NCI-H526 treated with DMSO at 0.1 percent for 48 hours (cell line): ENCODE measurements at regions not wholly inside any gene's neighbourhood (a gene's known extent, or its start where the extent isn't known, plus 50 kb on each side); places are given as distances from the start of the nearest gene placed in this dataset.

Experiments used
- DNase-seq: peaks from one replicate; lab custom pipeline; 2025; lab: John Stamatoyannopoulos, UW

GRCh38 chr4:32042486-32043247 is 1322.5 kb downstream of the PCDH7 start:
- DNase-seq: no peak

- DNase-seq: no peak
Measured at GRCh38 chr4:32043248-32043633, 1323.1 kb downstream of the PCDH7 start.

- no peak for DNase-seq
Measured at GRCh38 chr4:32061916-32062315, 1341.7 kb downstream of the PCDH7 start.

GRCh38 chr4:32073542-32073941 is 1353.4 kb downstream of the PCDH7 start:
- DNase-seq: no peak

- DNase-seq: no peak
Measured at GRCh38 chr4:32087211-32087610, 1367.0 kb downstream of the PCDH7 start.

DNA sequence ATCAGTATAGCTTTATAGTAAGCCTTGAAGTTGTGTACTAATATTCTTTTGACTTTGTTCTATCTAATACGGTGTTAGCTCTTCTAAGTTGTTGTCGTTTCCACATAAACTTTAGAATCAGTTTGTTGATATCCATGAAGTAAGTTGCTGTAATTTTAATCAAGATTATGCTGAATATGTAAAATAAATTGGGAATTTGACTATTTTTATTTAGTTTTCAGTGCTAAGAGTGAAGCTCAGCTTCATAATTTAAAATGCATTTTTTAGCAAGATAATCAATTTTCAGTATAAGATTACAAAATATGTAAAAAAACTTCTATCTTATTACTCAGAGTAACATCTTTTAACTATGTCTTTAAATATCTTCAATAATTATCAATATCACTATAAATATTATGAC is 1374.8 kb downstream of the PCDH7 start:
- no peak for DNase-seq

- no peak for DNase-seq
Measured at GRCh38 chr4:32102896-32103295, 1382.7 kb downstream of the PCDH7 start.

DNA sequence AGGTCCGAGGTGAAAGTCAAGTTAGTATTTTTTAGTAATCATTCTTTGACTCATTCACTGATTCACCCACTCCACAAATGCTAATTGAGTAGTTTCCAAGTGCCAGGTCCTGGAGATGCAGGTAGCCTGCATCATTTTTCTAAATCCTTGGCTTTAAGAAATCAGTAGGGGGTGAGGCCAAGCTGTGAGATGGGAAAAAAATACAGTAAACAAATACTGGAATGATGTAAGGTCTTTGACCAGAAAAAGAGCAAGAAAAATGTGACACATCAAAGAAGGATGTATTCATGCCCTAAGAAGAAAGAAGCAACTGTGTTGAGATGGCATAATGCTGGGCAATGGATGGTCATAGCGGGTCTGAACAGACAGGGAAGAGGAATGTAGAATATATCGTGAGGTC is 1386.6 kb downstream of the PCDH7 start:
- DNase-seq: no peak

GRCh38 chr4:32112891-32113290 is 1392.7 kb downstream of the PCDH7 start:
- no peak for DNase-seq

DNA sequence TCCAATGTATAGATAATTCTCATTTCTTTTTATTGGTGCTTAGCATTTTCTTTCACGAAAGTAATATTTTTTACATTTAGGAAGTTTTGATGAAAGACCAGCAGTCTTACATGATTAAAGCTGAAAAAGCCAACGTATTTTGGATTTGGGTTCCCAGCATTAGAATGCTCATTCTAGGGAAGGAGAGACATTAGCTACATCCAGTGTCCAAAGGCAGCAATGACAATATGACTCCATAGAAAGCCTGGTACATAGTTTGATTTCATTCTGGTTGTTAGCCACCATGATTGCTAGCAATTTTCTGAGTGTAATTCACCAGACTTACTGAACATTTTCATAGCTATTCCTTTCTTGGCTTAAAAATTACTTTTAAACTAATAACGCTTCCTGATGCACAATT is 1397.5 kb downstream of the PCDH7 start:
- no peak for DNase-seq

- DNase-seq: no peak
Measured at GRCh38 chr4:32119907-32120306, 1399.7 kb downstream of the PCDH7 start.

DNA sequence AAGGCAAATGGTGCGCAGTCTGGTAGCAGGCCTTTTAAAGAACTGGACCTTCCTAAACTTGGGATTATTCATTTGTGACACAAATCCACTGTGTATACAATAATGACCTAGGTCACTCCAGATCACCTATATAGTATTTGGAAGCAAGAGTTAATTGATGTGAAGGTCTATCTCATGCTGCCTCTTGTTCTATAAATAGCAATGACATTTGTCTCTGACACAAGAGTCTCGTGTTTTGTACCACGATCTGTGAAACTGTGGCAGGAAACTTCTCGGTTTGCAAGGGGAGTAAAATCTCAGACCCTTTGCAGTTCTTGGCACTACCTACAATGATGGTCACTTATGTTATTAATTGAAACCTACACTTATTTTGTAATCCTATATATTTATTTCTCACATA is 1408.4 kb downstream of the PCDH7 start:
- DNase-seq: no peak

DNA sequence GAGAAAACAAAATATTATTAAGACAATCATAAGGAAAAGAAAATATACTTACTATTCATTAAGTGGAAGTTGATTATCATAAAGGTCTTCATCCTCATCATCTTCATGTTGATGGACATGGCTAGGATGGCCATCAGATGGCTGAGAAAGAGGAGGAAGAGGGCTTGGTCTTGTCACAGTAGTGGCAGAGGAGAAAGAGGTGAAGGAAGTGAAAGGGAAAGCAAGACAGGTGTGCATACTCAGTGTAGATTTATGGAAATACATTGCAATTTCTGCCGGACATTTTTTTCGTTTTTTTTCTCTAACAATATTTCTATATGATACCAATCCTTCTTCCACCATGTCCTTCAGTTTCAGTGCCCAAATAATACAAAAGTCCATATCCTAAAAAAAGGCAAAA is 1409.8 kb downstream of the PCDH7 start:
- DNase-seq: no peak

DNA sequence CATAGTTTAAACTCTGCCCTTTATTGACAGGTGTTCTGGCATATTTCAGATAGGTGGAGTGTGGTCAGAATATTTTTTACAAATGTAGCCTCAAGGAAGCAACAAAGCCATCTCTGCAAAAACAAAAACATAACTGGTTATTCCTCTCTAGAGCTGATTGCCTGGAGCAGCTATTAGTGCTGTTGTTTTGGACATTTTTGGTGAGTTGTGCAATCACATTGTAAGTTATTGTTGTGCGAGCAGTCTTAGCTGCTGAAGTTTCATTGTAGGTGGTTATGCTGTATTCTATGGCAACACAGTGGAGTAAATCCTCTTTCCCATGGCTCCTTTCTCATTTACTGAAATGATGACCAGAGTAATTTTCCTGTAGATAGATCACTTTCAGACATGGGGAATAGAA is 1413.0 kb downstream of the PCDH7 start:
- no peak for DNase-seq

DNA sequence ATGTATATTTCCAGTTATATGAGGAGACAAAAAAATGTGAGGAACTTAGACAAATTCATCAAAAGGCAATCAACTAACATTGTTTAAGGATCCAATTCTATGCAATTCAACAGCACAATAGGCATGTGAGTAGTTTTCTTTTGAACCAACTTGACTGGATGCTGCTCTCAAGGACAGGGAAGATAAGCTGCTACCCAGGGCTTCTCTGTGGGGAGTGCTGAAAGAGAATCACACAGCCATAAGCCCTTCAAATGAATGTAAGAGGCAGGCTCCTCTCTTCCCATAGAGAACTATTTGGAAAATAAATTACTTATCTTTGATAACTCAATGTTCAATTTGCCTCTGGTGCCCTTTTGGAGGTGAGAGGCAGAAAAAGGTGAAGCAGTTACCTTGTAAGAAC is 1413.6 kb downstream of the PCDH7 start:
- DNase-seq: no peak

DNA sequence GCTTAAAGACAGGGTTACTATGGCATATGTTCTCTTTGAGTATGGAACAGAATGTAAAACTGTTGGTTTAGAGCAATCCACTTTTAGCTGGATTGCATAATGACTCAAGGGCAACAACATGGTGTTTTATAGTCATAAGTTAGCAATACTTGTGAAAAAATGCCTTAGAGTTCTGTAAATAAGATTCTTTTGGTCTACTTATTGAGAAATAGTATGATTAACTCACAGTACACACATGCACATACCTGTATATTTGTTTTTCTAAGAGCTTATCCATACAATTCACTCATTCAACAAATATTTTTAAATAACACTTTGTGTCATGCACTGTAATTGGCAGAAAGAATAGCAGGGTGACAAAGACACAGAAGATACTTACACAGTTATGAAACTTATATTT is 1415.5 kb downstream of the PCDH7 start:
- no peak for DNase-seq

DNA sequence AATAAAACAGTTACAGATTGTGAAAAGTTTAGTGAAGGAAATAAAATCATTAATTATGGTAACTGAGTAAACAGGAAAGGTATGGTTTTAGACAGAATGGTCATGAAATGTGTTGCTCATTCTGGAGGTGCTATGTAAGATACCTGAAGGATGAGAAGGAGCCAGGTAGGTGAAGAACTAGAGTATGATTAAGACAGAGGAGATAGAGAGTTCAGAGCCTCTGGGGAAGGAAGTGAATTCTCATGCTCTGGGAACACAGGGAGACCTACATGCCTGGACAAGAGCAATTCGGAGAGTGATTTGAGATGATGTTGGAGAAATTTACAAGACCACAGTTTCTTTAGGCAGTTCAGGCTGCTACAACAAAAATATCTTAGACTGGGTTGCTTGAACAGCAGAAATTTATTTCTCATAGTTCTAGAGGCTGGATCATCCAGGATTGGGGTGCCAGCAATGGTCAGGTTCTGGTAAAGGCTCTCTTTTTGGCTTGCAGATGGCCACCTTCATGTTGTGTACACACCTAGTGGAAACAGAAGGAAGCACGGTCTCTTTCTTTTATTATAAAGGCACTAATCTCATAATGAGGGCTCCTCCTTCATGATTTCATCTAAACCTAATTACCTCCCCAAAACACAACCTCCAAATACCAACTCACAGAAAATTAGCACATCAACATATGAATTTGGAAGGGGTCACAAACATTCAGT is 1416.1 kb downstream of the PCDH7 start:
- no peak for DNase-seq

DNA sequence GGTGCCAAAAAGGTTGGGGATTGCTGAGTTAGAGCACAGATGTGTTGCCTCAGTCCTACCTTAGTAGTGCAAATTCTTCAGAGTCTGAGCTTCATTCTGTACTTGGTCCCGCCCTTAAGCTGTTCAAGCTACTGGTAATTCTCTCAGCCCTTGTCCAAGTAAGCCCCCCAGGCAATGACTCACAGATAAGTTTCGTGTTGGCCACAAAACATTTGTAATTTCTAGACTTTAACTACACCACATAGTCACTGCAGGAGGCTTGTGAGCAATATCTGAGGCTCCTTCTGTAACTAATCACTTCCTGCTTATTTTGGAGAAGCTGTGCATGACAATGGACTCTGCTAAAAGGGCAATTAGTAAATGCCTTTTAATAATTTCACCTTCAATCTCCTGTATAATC is 1420.5 kb downstream of the PCDH7 start:
- no peak for DNase-seq

GRCh38 chr4:32142075-32142474 is 1421.9 kb downstream of the PCDH7 start:
- DNase-seq: no peak

- no peak for DNase-seq
Measured at GRCh38 chr4:32145987-32146386, 1425.8 kb downstream of the PCDH7 start.

GRCh38 chr4:32147446-32148085 is 1427.4 kb downstream of the PCDH7 start:
- DNase-seq: no peak

GRCh38 chr4:32148111-32148666 is 1428.0 kb downstream of the PCDH7 start:
- DNase-seq: no peak

- DNase-seq: no peak
Measured at GRCh38 chr4:32158961-32159360, 1438.8 kb downstream of the PCDH7 start.
